ENCODE measurements at regions not wholly inside any gene's neighbourhood (a gene's known extent, or its start where the extent isn't known, plus 50 kb on each side); places are given as distances from the start of the nearest gene placed in this dataset.

- Mint-ChIP-seq H3K27ac (no peak overlapping the region), H3K4me1 (no peaks in the 10 kb centered on the region), H3K4me3 (no peak overlapping the region), H3K9me3 (peaks cover 0 to 4% (median 1%) of the 10 kb centered on the region in 3 donors), H3K27me3 (no peaks in the 10 kb centered on the region), H3K36me3 (no peaks in the 10 kb centered on the region)
These were observed 458.3 kb downstream of the MRPL39 start for GRCh38 chr21:25149022-25149421.

GRCh38 chr21:25139414-25139813, 467.9 kb downstream of the MRPL39 start:
- Mint-ChIP-seq H3K27me3 (no peaks in the 10 kb centered on the region), H3K9me3 (peaks cover 0 to 4% (median 2%) of the 10 kb centered on the region in 3 donors), H3K4me3 (no peak overlapping the region), H3K4me1 (no peaks in the 10 kb centered on the region), H3K27ac (peak overlapping the region in 1 of 3 donors; percentile 57), H3K36me3 (no peaks in the 10 kb centered on the region)

- Mint-ChIP-seq H3K27me3 (no peaks in the 10 kb centered on the region), H3K36me3 (peaks cover 4% of the 10 kb centered on the region), H3K4me3 (no peak overlapping the region), H3K27ac (no peak overlapping the region), H3K9me3 (peaks cover 2 to 8% (median 6%) of the 10 kb centered on the region in 3 donors), H3K4me1 (peaks cover 0 to 2% (median 0%) of the 10 kb centered on the region in 3 donors)
These were observed 473.3 kb downstream of the MRPL39 start for GRCh38 chr21:25133939-25134338.

- H3K27ac Mint-ChIP-seq: no peak overlapping the region
These were observed 479.5 kb downstream of the MRPL39 start for GRCh38 chr21:25127811-25128210.

GRCh38 chr21:25127007-25127406, 480.3 kb downstream of the MRPL39 start:
- Mint-ChIP-seq H3K36me3 (peaks cover 2% of the 10 kb centered on the region), H3K4me3 (no peak overlapping the region), H3K4me1 (peaks cover 0 to 2% (median 1%) of the 10 kb centered on the region in 3 donors), H3K27ac (no peak overlapping the region), H3K27me3 (no peaks in the 10 kb centered on the region), H3K9me3 (peaks cover 0 to 3% (median 3%) of the 10 kb centered on the region in 3 donors)

More at GRCh38 chr21:25127811-25128210, 479.5 kb downstream of the MRPL39 start:
- Mint-ChIP-seq H3K27me3 (no peaks in the 10 kb centered on the region), H3K4me3 (no peak overlapping the region), H3K9me3 (peaks cover 0 to 8% (median 3%) of the 10 kb centered on the region in 3 donors), H3K4me1 (peaks cover 0 to 2% (median 1%) of the 10 kb centered on the region in 3 donors), H3K36me3 (peaks cover 2% of the 10 kb centered on the region)

GRCh38 chr21:25126564-25126963, 480.7 kb downstream of the MRPL39 start:
- peaks cover 2% of the 10 kb centered on the region for H3K36me3 Mint-ChIP-seq
- H3K27ac Mint-ChIP-seq: no peak overlapping the region
- peaks cover 0 to 2% (median 0%) of the 10 kb centered on the region in 3 donors for H3K9me3 Mint-ChIP-seq
- H3K4me3 Mint-ChIP-seq: no peak overlapping the region
- peaks cover 0 to 1% (median 0%) of the 10 kb centered on the region in 3 donors for H3K4me1 Mint-ChIP-seq
- H3K27me3 Mint-ChIP-seq: no peaks in the 10 kb centered on the region

GRCh38 chr21:25118648-25119047, 488.6 kb downstream of the MRPL39 start:
- Mint-ChIP-seq H3K27ac (no peak overlapping the region), H3K36me3 (peaks cover 2% of the 10 kb centered on the region), H3K27me3 (no peaks in the 10 kb centered on the region), H3K4me3 (no peak overlapping the region), H3K4me1 (peaks cover 0 to 4% (median 0%) of the 10 kb centered on the region in 3 donors), H3K9me3 (peaks cover 0 to 6% (median 0%) of the 10 kb centered on the region in 3 donors)

GRCh38 chr21:25115021-25115420, 492.3 kb downstream of the MRPL39 start:
- Mint-ChIP-seq H3K27me3 (no peaks in the 10 kb centered on the region), H3K4me1 (peaks cover 0 to 1% (median 0%) of the 10 kb centered on the region in 3 donors), H3K36me3 (peaks cover 2% of the 10 kb centered on the region), H3K9me3 (peaks cover 0 to 8% (median 0%) of the 10 kb centered on the region in 3 donors), H3K27ac (no peak overlapping the region), H3K4me3 (no peak overlapping the region)

GRCh38 chr21:25107708-25108107, 499.6 kb downstream of the MRPL39 start:
- H3K9me3 Mint-ChIP-seq: peaks cover 1 to 11% (median 3%) of the 10 kb centered on the region in 3 donors
- H3K36me3 Mint-ChIP-seq: no peaks in the 10 kb centered on the region

GRCh38 chr21:25103500-25104207, 503.6 kb downstream of the MRPL39 start:
- no peaks in the 10 kb centered on the region for H3K36me3 Mint-ChIP-seq
- peak overlapping the region in 1 of 3 donors; percentile 20 for H3K27ac Mint-ChIP-seq
- peaks cover 0 to 11% (median 3%) of the 10 kb centered on the region in 3 donors for H3K9me3 Mint-ChIP-seq
- H3K27me3 Mint-ChIP-seq: no peaks in the 10 kb centered on the region
- H3K4me1 Mint-ChIP-seq: no peaks in the 10 kb centered on the region
- H3K4me3 Mint-ChIP-seq: no peak overlapping the region

More at GRCh38 chr21:25107708-25108107, 499.6 kb downstream of the MRPL39 start:
- Mint-ChIP-seq H3K4me3 (no peak overlapping the region), H3K27ac (no peak overlapping the region), H3K27me3 (no peaks in the 10 kb centered on the region), H3K4me1 (peaks cover 0 to 1% (median 0%) of the 10 kb centered on the region in 3 donors)

- Mint-ChIP-seq H3K36me3 (no peaks in the 10 kb centered on the region), H3K9me3 (peaks cover 0 to 7% (median 5%) of the 10 kb centered on the region in 3 donors), H3K27ac (peak overlapping the region in 1 of 3 donors; percentile 80)
These were observed 509.6 kb downstream of the MRPL39 start for GRCh38 chr21:25097648-25098047.

GRCh38 chr21:25094695-25095094, 512.6 kb downstream of the MRPL39 start:
- H3K4me3 Mint-ChIP-seq: no peak overlapping the region
- no peaks in the 10 kb centered on the region for H3K36me3 Mint-ChIP-seq
- H3K4me1 Mint-ChIP-seq: peaks cover 0 to 6% (median 3%) of the 10 kb centered on the region in 3 donors
- peaks cover 4 to 7% (median 5%) of the 10 kb centered on the region in 3 donors for H3K9me3 Mint-ChIP-seq
- no peaks in the 10 kb centered on the region for H3K27me3 Mint-ChIP-seq
- no peak overlapping the region for H3K27ac Mint-ChIP-seq

More at GRCh38 chr21:25097648-25098047, 509.6 kb downstream of the MRPL39 start:
- Mint-ChIP-seq H3K4me1 (peaks cover 0 to 6% (median 3%) of the 10 kb centered on the region in 3 donors), H3K27me3 (no peaks in the 10 kb centered on the region), H3K4me3 (peak overlapping the region in 1 of 4 donors; percentile 59)

GRCh38 chr21:25092441-25093011, 514.8 kb downstream of the MRPL39 start:
- Mint-ChIP-seq H3K27ac (no peak overlapping the region), H3K4me1 (no peaks in the 10 kb centered on the region), H3K4me3 (no peak overlapping the region), H3K9me3 (peaks cover 4 to 7% (median 5%) of the 10 kb centered on the region in 3 donors), H3K36me3 (no peaks in the 10 kb centered on the region), H3K27me3 (no peaks in the 10 kb centered on the region)

- no peak overlapping the region for H3K4me3 Mint-ChIP-seq
- peaks cover 8% of the 10 kb centered on the region for H3K36me3 Mint-ChIP-seq
- peaks cover 0 to 3% (median 2%) of the 10 kb centered on the region in 3 donors for H3K4me1 Mint-ChIP-seq
- H3K27ac Mint-ChIP-seq: no peak overlapping the region
- H3K27me3 Mint-ChIP-seq: no peaks in the 10 kb centered on the region
- H3K9me3 Mint-ChIP-seq: peaks cover 0 to 2% (median 0%) of the 10 kb centered on the region in 3 donors
These were observed 526.2 kb downstream of the MRPL39 start for GRCh38 chr21:25081096-25081495.

GRCh38 chr21:25080661-25081060, 526.6 kb downstream of the MRPL39 start:
- Mint-ChIP-seq H3K36me3 (peaks cover 8% of the 10 kb centered on the region), H3K27ac (peak overlapping the region in 1 of 3 donors; percentile 28), H3K4me1 (peaks cover 0 to 3% (median 2%) of the 10 kb centered on the region in 3 donors), H3K27me3 (no peaks in the 10 kb centered on the region), H3K4me3 (no peak overlapping the region), H3K9me3 (peaks cover 0 to 2% (median 0%) of the 10 kb centered on the region in 3 donors)

Measured in IgD-negative memory B cell (primary cell).